ENCODE measurements at regions not wholly inside any gene's neighbourhood (a gene's known extent, or its start where the extent isn't known, plus 50 kb on each side); places are given as distances from the start of the nearest gene placed in this dataset.

DNA sequence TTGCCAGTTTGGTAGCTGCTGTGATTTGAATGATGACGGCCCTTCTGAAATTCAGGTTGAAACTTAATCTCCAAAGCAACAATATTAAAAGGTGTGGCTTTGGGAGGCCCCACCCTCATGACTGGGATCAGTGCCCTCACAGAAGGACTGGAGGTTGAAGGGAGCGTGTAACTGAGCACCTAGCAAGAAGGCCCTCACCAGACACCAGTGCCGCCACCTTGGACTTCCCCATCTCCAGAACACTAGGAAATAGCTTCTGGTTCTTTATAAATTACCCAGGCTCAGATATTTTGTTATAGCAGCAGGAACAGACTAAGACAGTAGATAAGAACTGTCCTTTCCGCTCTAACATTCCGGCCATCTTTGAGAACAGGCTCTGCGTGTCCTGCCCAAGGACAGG lies 243.1 kb downstream of the DLL1 start:
- TF ChIP-seq FOXJ3 (CRISPR knock-in tag; IDR thresholded peaks at IDR 0.05): no peak
- TF ChIP-seq, protein P1, sequence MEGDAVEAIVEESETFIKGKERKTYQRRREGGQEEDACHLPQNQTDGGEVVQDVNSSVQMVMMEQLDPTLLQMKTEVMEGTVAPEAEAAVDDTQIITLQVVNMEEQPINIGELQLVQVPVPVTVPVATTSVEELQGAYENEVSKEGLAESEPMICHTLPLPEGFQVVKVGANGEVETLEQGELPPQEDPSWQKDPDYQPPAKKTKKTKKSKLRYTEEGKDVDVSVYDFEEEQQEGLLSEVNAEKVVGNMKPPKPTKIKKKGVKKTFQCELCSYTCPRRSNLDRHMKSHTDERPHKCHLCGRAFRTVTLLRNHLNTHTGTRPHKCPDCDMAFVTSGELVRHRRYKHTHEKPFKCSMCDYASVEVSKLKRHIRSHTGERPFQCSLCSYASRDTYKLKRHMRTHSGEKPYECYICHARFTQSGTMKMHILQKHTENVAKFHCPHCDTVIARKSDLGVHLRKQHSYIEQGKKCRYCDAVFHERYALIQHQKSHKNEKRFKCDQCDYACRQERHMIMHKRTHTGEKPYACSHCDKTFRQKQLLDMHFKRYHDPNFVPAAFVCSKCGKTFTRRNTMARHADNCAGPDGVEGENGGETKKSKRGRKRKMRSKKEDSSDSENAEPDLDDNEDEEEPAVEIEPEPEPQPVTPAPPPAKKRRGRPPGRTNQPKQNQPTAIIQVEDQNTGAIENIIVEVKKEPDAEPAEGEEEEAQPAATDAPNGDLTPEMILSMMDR (IDR thresholded peaks at IDR 0.05): no peak
- no peak for TF ChIP-seq TAF1 (IDR thresholded peaks at IDR 0.05; ENCODE audit: borderline replicate concordance, low read depth, low read length)
- TF ChIP-seq, protein P2, sequence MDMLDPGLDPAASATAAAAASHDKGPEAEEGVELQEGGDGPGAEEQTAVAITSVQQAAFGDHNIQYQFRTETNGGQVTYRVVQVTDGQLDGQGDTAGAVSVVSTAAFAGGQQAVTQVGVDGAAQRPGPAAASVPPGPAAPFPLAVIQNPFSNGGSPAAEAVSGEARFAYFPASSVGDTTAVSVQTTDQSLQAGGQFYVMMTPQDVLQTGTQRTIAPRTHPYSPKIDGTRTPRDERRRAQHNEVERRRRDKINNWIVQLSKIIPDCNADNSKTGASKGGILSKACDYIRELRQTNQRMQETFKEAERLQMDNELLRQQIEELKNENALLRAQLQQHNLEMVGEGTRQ (IDR thresholded peaks at IDR 0.05; ENCODE audit: borderline replicate concordance, low read depth, low read length): no peak
- no peak for TF ChIP-seq TEAD4 (IDR thresholded peaks at IDR 0.05; ENCODE audit: borderline replicate concordance, insufficient read depth)
- TF ChIP-seq, protein P3, sequence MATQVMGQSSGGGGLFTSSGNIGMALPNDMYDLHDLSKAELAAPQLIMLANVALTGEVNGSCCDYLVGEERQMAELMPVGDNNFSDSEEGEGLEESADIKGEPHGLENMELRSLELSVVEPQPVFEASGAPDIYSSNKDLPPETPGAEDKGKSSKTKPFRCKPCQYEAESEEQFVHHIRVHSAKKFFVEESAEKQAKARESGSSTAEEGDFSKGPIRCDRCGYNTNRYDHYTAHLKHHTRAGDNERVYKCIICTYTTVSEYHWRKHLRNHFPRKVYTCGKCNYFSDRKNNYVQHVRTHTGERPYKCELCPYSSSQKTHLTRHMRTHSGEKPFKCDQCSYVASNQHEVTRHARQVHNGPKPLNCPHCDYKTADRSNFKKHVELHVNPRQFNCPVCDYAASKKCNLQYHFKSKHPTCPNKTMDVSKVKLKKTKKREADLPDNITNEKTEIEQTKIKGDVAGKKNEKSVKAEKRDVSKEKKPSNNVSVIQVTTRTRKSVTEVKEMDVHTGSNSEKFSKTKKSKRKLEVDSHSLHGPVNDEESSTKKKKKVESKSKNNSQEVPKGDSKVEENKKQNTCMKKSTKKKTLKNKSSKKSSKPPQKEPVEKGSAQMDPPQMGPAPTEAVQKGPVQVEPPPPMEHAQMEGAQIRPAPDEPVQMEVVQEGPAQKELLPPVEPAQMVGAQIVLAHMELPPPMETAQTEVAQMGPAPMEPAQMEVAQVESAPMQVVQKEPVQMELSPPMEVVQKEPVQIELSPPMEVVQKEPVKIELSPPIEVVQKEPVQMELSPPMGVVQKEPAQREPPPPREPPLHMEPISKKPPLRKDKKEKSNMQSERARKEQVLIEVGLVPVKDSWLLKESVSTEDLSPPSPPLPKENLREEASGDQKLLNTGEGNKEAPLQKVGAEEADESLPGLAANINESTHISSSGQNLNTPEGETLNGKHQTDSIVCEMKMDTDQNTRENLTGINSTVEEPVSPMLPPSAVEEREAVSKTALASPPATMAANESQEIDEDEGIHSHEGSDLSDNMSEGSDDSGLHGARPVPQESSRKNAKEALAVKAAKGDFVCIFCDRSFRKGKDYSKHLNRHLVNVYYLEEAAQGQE (IDR thresholded peaks at IDR 0.05; ENCODE audit: low read depth, low read length): no peak
- TF ChIP-seq FOXM1 (IDR thresholded peaks at IDR 0.05; ENCODE audit: low read depth): no peak

Measured in SK-N-SH (cell line).